ENCODE measurements at regions not wholly inside any gene's neighbourhood (a gene's known extent, or its start where the extent isn't known, plus 50 kb on each side); places are given as distances from the start of the nearest gene placed in this dataset.
"Not testable (repeated sequence)": the region's sequence is repeated elsewhere in the genome, so short reads cannot be mapped to it uniquely, and the experiment has no call there.

DNA sequence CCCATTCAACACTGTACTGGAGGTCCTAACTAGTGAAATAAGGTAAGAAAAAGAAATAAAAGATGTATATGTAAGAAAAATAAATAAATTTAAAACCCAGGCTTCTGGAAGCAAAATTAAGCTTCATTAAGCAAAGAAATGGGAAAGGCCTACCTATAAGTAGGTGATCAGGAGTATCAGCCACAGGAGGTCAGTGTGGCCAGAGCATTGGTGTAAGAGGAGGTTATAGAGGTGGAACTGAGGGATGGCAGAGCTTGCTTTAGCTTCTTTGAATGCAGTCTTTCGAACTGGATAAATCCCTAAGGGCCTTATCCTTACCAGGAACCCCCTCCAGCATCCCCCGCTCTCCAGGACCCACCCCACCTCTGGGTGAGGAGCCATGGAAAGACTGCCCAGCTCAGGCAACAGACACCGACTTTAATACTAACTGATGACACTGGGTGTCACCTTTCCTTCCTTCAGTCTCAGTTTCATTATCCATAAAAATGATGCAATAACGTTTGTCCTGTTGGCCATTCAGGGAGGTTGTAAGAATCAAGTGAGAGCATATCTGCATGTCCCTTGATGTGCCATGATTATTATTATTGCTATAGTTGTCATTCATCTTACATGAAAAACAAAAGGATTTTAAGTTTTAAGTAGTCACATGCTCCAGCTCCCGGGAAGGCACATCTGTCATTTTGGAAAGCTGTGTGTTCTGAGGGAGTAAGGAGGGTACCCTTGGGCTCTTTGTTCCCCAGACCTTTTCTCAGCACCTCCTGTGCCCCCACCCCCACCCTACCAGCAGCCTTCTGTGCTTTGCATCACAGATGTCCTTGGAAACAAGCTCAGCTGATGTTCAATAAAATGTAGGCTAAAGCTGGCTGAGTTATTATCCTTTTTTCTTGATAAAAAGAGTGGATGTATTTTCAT lies 50.8 kb upstream of the CTNNA1 start:
- intact Hi-C loops (cut with DNase I), result no loop called here
- no peak for DNase-seq

DNA sequence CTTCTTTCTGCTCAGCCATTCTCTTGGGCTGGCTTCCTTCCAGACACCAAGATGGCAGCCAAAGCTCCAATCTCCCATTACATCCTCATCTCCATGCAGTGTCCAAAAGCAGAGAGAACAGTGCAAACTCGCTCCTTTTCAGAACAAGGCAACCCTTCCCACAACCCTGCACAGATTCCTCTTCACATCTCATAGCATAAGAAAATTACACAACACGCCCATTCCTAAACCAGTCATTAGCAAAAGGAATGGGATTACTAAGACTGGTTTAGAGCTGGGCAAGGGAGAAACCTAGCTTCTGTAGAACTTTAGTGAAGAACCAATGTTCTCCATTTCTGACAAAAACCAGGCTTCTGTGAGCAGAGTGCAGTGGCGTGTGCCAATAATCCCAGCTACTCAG lies 51.5 kb upstream of the CTNNA1 start:
- no peak for DNase-seq
- intact Hi-C loops (cut with DNase I), result no loop called here

DNA sequence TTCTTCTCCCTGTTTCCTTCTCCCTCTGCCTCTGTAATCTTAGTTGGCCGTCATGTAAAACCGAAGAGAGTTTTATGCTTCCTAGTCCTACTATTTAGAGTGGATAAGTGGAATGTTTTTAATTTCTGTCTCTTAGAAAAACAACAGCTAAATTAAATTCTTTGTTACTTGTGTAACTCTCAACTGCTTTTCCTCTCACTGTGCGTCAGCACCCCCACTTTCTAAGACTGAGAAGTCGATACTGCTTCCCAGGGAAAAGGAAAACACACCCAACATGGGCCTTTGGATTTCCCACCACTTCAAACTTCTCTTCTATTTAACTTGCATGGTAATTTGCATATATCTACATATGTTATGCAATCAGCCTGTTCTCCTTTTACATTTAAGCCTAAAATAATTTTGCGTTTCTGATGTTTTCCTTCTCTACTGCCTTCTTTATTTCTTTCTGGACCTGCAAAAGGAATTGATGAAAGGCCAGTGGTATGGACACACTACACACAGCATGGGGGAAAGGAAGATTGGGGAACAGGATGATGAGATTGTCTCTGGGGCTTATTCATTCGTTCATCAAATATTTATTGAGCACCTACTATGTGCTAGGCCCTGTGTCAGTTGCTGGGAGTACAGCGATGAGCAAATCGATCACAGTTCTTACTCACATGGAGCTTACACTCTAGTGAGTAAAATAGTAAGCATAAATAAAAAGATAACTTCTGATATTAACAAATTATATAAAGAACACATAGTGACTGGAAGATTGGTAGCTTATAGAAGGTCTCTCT lies 52.5 kb upstream of the CTNNA1 start:
- no peak for DNase-seq

DNA sequence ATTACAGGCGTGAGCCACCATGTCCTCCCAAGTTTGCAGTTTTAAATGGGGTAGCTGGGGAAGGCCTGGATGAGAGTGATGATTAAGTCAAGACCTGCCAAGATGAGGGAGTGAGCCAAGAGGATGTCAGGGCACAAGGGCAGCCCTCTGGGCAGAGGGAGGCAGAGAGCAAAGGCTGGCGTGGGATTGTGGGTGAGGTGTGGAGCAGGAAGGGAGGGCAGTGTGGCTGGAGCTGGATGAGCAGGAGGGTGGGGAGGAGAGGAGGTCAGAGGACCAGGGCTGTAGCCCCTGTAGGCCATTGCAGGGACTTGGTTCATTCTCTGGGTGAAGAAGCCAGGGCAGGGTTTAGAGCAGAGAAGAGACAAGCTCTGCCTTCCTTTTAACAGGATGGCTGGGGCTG lies 53.7 kb upstream of the CTNNA1 start:
- DNase-seq, result no peak
- intact Hi-C loops (cut with DNase I), result no loop called here

More for the DNA sequence above, 52.5 kb upstream of the CTNNA1 start:
- intact Hi-C loops (cut with DNase I), result no loop called here

DNA sequence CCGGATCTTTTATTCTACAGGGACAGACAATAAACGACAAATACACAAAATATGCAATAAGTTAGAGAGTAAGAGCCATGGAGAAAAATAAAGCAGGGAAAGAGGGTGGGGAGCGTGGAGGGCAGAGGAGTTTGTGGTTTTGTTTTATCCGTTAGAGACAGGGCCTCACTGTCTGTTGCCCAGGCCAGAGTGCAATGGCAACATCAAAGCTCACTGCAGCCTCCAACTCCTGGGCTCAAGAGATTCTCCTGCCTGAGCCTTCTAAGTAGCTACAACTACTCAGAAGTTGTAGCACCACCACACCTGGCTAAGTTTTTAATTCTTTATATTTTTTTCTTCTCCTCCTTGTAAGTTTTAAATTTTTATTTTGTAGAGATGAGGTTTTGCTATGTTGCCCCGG lies 54.5 kb upstream of the CTNNA1 start:
- DNase-seq, result no peak
- intact Hi-C loops (cut with DNase I), result no loop called here

DNA sequence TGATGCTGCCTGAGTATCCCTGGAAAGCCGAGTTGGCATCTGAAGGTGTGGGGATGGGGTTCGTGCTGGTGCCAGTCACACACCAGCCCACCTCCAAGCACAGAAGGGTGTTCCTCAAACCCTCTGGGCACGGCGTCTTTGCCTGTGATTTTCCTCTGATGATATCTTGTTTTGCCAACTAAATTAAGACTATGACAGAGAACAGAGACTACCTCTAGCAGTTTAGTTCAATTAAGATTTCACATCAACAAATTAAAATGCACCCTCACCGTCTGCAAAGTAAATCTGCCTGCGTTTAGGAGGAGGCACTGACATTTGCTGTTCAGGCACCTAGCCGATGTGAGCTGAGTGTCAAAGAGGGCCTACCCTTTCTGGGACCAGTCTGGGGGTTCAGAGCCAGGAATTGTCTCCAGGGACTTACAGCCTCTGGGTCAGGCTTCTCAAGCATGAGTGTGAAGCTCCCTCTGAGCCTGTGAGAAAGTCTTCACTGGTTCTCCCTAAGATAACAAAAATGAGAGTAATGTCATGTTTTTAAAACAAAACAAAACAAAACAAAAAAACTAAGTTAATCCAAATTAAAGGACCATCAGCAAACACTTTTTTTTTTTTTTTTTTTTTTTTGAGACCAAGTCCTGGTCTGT lies 55.4 kb upstream of the CTNNA1 start:
- intact Hi-C loops (cut with DNase I), result no loop called here
- peak in 17 of 42 donors; percentile 4 to 49 (median 15) for DNase-seq

DNA sequence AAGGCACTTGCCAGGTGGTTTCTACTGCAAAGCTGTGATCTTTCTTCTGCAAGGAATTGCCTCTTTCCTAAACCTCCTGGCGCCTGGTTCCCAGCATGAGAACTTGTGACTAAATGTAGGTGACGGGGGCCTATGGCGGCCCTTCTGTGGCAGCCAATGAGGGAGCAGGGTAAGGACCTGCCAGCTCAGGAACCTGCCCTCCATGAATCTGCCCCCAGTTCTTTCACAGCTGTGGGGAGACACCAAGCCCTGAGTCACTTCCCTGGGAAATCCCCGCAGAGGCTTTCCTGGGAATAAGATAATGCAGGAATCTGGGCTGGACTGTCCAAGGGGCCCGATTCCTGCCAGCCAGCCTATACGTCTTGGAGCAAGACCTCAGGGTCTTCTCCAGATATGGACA lies 56.7 kb upstream of the CTNNA1 start:
- intact Hi-C loops (cut with DNase I), result no loop called here

DNA sequence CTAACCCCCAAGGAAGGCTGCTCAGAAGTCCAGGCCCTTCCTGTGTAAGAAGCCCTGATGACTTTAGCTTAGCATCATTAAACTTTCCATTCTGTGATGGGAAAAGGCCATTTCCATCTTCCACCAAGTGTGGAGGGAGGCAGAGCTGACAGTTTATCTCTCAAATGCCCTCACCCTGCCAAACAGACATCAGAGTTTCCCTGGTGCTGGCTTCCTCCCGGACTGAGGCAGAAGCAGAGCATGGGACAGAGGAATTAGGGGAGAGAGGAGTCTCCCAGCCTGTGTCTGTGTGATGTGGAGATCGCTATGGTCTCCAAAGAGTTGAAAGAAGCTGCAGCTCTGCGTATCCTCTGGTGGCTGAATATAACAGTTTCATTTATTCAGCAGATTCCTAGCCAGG lies 57.4 kb upstream of the CTNNA1 start:
- intact Hi-C loops (cut with DNase I), result no loop called here
- no peak for DNase-seq

More for the DNA sequence above, 56.7 kb upstream of the CTNNA1 start:
- DNase-seq, result peak in 30 of 42 donors; percentile 3 to 61 (median 24)

DNA sequence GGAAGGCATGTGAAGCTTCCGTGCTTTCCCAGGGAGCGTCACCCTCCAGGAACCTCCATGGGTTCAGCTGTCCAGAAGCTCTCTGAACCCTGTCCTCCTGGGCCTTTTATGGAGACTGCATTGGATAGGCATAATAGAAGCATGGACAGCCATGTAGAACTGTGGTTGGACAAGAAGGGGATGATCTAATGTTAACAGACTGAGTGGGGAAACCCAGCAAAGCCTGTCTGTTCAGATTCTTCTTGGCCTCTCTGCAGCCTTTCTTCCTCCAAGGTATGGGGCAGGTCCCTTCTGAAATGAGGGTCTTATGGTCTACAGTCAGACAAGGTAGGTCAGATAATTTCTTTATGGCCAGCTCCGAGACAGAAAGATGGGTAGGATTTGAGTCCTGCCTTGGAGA lies 59.1 kb upstream of the CTNNA1 start:
- DNase-seq, result no peak
- intact Hi-C loops (cut with DNase I), result no loop called here

DNA sequence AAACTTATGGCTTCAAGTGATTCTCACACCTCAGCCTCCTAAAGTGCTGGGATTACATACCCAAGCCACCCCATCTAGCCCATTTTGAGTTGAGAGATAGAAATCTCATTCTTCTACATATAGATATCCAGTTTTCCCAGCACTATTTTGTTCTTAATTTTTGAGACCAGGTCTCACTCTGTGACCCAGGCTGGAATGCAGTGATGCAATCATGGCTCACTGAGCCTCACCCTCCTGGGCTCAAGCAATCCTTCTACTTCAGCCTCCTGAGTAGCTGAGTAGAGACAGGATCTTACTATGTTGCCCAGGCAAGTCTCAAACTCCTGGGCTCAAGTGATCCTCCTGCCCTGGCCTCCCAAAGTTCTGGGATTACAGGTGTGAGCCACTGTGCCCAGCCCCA lies 60.9 kb upstream of the CTNNA1 start:
- intact Hi-C loops (cut with DNase I), result no loop called here

DNA sequence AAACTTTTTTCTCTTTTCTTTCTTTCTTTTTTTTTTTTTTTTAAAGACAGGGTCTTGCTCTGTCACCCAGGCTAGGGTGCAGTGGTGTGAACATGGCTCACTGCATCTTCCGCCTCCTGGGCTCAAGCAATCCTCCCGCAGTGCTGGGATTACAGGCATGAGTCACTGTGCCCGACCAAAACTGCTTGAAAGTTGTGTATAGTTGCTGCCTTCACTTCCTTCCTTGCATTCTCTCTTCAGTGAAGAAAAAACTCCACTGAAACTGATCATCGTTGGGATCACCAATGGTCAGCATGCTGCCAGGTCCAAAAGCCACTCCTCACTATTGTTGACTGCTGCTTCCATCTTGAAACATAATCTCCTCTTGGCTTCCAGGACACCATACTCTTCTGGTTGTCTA lies 66.6 kb upstream of the CTNNA1 start:
- no peak for DNase-seq
- intact Hi-C loops (cut with DNase I), result no loop called here

More for the DNA sequence above, 60.9 kb upstream of the CTNNA1 start:
- DNase-seq, result no peak

DNA sequence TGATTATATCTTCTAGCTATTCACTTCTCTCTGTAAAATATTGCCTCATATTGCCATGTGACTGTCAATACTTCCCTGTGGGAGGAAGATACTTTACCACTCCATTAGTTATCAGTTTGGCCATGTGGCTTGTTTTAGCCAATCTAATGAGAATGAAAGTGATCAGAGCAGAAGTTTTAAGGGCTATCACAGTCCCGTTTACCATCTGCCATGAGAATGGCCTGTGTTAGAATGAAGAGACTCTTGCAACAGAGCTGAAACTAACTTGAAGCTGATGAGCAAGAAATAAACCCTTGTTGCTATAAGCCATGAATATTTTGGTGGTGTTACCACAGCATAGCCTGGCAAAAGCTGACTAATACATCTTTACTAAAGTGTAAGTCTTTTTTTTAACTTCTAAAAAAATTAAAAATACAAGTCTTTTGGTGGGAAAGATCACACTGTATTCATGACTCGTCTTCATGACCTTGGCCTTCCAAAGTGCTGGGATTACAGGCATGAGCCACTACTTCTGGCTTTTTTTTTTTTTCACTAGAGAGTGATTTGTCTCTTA lies 68.0 kb upstream of the CTNNA1 start:
- intact Hi-C loops (cut with DNase I), result no loop called here
- no peak for DNase-seq

DNA sequence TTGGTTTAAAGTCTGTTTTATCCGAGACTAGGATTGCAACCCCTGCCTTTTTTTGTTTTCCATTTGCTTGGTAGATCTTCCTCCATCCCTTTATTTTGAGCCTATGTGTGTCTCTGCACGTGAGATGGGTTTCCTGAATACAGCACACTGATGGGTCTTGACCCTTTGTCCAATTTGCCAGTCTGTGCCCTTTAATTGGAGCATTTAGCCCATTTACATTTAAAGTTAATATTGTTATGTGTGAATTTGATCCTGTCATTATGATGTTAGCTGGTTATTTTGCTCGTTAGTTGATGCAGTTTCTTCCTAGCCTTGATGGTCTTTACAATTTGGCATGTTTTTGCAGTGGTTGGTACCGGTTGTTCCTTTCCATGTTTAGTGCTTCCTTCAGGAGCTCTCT lies 70.8 kb upstream of the CTNNA1 start:
- DNase-seq; intact Hi-C loops (cut with DNase I): not testable (repeated sequence)

DNA sequence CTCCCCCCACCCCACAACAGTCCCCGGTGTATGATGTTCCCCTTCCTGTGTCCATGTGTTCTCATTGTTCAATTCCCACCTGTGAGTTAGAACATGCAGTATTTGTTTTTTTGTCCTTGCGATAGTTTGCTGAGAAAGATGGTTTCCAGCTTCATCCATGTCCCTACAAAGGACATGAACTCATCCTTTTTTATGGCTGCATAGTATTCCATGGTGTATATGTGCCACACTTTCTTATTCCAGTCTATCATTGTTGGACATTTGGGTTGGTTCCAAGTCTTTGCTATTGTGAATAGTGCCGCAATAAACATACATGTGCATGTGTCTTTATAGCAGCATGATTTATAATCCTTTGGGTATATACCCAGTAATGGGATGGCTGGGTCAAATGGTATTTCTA lies 74.4 kb upstream of the CTNNA1 start:
- DNase-seq; intact Hi-C loops (cut with DNase I): not testable (repeated sequence)

DNA sequence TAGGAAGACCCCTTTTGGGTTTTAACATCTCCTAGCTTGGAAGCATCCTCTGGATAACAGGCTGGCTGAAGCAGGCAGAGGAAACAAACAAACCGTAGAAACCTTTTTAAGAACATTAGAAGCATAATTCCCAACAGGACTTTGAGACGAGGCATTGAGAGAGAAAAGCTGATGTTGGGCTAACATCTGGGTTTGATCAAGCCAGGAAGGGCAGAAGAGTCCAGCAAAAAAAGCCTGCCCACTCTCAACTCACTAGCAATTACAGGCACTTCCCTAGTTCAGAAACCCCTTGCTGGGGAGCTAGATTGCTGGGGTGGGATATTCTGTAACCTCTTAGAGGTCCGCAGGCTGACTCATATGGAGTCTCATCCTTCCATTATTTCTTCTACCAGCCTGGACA lies 75.4 kb upstream of the CTNNA1 start:
- DNase-seq, result peak in 1 of 42 donors; percentile 8
- intact Hi-C loops (cut with DNase I), result no loop called here

DNA sequence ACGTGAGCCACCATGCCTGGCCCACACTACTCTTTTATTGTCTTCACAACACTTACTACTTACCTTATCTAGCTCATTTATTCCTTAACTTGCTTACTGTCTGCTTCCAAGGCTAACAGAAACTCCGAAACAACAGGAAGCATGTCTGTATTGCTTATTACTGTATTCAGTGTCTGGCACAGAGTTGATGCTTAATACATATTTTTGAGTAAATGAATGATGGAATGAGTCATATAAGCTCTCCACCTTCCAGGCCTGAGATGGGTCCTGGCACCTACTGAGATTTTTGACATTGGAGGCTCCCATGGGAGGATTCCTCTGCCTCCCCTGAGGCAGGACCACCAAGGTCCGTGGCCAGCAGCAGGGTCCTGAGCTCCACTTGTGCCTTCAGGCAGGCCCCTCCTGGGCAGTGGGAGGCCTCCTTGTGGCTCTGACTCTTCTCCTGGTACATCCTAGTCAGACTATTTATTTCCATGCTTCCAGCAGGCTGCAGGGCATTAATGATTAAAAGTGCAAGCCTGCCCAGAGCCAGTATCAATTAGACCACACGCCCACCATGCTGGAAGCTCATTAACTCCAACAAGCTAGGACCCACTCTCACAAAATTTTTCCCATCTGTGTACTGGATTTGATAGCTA lies 76.5 kb upstream of the CTNNA1 start:
- intact Hi-C loops (cut with DNase I), result no loop called here
- DNase-seq, result peak in 2 of 42 donors; percentile 25 to 28

DNA sequence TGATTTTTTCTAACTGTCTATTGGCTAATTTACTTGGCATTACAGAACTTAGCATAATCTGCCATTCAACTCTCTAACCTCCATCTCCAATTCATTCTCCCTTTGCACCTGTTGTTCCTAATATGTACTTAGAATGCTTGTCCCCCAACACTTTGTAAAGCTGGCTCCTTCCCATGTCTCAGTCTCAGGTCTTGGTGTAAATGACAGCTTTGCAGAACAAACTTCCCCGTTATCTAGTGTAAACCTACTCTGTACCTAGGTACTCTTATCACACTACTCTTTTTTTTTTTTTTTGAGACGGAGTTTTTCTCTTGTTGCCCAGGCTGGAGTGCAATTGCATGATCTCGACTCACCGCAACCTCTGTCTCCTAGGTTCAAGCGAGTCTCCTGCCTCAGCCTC lies 77.2 kb upstream of the CTNNA1 start:
- intact Hi-C loops (cut with DNase I), result no loop called here
- peak in 1 of 42 donors; percentile 1 for DNase-seq

DNA sequence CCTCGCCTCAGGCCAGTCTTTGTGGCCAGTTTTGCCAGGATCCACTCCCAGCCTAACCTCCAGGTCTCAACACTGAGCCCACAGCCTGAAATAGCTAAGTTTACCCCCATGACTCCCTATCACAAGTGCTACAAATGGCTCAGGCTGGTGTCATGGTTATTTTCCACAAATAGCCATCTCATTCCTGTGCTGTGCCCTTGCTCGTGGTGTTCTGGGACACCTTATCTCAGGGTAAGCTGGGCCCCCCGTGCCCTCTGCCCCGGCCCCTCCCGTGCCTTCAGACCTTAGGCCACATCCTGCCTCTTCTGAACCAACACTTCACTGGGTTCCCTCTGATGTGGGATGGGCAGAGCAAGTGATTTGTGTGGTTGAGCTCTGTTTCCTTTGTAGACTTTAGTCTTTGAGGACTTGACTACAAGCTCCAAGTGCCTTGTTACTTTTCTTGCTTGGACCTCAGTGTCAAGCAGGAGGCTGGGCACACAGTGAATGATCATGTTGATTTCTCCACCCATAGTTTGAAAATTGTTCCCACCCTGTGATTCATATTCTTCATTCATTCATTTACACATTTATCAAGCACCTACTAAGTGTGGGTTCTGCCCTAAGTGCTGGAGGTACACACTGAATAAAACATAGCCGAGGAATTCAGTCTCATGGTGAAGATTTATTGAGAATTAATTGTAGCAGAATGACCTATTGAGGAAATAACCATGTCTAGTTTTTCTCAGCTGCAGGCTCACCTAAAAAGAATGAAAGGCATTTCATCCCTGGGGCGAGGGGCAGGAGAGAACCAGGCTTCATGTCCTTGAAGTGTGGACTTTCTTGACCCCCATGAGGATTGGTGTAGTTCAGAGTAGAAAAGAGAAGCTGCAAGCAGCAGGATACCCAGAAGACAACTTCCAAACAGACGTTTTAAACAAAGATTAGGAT lies 84.5 kb upstream of the CTNNA1 start:
- peak in 1 of 42 donors; percentile 9 for DNase-seq
- intact Hi-C loops (cut with DNase I), result no loop called here
